ENCODE measurements at regions not wholly inside any gene's neighbourhood (a gene's known extent, or its start where the extent isn't known, plus 50 kb on each side); places are given as distances from the start of the nearest gene placed in this dataset.

DNA sequence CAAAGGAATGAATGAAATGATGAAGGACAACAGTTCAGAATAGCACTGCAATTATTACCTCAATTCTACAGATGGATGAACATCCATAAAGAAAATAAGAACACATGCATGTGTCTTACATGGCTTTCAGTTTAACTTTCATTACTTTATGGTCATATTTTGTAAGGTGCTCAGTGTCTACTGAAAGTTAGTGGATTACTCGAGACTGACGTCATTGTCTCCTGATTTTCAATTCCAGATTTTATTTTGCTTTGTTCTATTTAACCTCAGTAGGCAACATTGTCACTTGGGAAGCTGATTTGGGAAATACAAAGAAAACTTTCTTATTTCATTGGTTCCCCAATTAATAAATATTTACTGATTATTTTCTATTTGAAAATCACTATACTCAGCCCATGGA is 363.7 kb downstream of the CHSY3 start:
- no peak overlapping the region for H3K4me3 ChIP-seq (ENCODE audit: low read depth in 1 of 2, low read length in 2 of 2)
- H3K27me3 ChIP-seq (ENCODE audit: control insufficient read depth in 1 of 2, insufficient read depth in 2 of 2, low read length in 2 of 2), result no peaks in the 10 kb centered on the region
- H3K27ac ChIP-seq (ENCODE audit: low read depth in 2 of 2, low read length in 1 of 2), result no peak overlapping the region
- H3K36me3 ChIP-seq (ENCODE audit: control insufficient read depth in 2 of 2, insufficient read depth in 2 of 2, low read length in 1 of 2), result no peaks in the 10 kb centered on the region
- no peaks in the 10 kb centered on the region for H3K4me1 ChIP-seq (ENCODE audit: control insufficient read depth in 2 of 2, insufficient read depth in 2 of 2, low read length in 1 of 2)
- no peaks in the 10 kb centered on the region for H3K9me3 ChIP-seq (ENCODE audit: control insufficient read depth in 2 of 2, insufficient read depth in 1 of 2, low read depth in 1 of 2, low read length in 1 of 2)
- 91 to 94% methylated on average over 2 of the region's 2 CpGs for WGBS, 2 donors

DNA sequence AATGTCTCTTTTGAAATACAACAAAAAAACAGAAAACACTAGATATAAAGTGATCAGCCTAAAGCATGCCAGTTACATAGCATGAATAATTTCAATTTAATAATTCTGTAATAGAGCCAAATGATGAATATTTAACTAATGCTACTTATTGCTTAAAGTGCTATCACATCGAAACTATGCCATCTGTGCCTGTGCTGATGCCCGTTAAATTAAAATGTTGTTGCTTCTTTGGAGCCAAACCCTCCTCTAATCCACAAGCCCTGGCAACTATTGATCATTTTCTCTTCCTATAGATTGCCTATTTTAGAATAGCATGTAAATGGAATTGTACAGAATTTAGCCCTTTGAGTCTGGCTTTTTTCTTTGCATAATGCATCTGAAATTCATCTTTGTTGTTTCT is 356.2 kb downstream of the CHSY3 start:
- Histone ChIP-seq H3K36me3 (ENCODE audit: control insufficient read depth in 2 of 2, insufficient read depth in 2 of 2, low read length in 1 of 2) (no peaks in the 10 kb centered on the region), H3K4me1 (ENCODE audit: control insufficient read depth in 2 of 2, insufficient read depth in 2 of 2, low read length in 1 of 2) (no peaks in the 10 kb centered on the region), H3K9me3 (ENCODE audit: control insufficient read depth in 2 of 2, insufficient read depth in 1 of 2, low read depth in 1 of 2, low read length in 1 of 2) (peaks cover 0 to 2% of the 10 kb centered on the region in 2 donors), H3K27me3 (ENCODE audit: control insufficient read depth in 1 of 2, insufficient read depth in 2 of 2, low read length in 2 of 2) (no peaks in the 10 kb centered on the region), H3K27ac (ENCODE audit: low read depth in 2 of 2, low read length in 1 of 2) (no peak overlapping the region), H3K4me3 (ENCODE audit: low read depth in 1 of 2, low read length in 2 of 2) (no peak overlapping the region)
- WGBS, 2 donors, result 82 to 90% methylated on average over 2 of the region's 2 CpGs

GRCh38 chr5:130251931-130252330 is 347.7 kb downstream of the CHSY3 start:
- H3K9me3 ChIP-seq (ENCODE audit: control insufficient read depth in 2 of 2, insufficient read depth in 1 of 2, low read depth in 1 of 2, low read length in 1 of 2), result peaks cover 0 to 2% of the 10 kb centered on the region in 2 donors
- no peak overlapping the region for H3K4me3 ChIP-seq (ENCODE audit: low read depth in 1 of 2, low read length in 2 of 2)
- no peak overlapping the region for H3K27ac ChIP-seq (ENCODE audit: low read depth in 2 of 2, low read length in 1 of 2)
- no peaks in the 10 kb centered on the region for H3K4me1 ChIP-seq (ENCODE audit: control insufficient read depth in 2 of 2, insufficient read depth in 2 of 2, low read length in 1 of 2)
- no peaks in the 10 kb centered on the region for H3K36me3 ChIP-seq (ENCODE audit: control insufficient read depth in 2 of 2, insufficient read depth in 2 of 2, low read length in 1 of 2)
- 52 to 54% methylated on average over 1 of the region's 1 CpG for WGBS, 2 donors
- no peaks in the 10 kb centered on the region for H3K27me3 ChIP-seq (ENCODE audit: control insufficient read depth in 1 of 2, insufficient read depth in 2 of 2, low read length in 2 of 2)

DNA sequence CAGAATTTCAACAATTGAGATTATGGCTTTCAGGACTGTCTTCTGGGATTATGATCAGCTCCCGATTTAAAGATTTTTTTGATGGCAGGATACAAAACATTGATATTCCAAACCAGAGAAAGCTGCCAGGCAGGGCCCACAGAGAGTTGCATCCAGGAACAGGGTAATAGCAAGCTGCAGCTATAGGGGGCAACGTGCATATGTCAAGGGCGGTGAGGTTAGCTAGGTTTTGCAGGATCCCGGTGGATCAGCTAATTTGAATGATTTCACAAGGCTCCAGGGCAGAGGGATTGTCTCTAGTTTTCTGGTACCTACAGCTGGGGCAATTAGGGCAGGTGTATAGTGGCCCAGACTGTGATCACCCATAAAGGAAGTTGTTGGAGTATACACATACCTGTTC is 339.4 kb downstream of the CHSY3 start:
- no peaks in the 10 kb centered on the region for H3K4me1 ChIP-seq (ENCODE audit: control insufficient read depth in 2 of 2, insufficient read depth in 2 of 2, low read length in 1 of 2)
- 82 to 87% methylated on average over 4 of the region's 4 CpGs for WGBS, 2 donors
- H3K36me3 ChIP-seq (ENCODE audit: control insufficient read depth in 2 of 2, insufficient read depth in 2 of 2, low read length in 1 of 2), result no peaks in the 10 kb centered on the region
- no peaks in the 10 kb centered on the region for H3K27me3 ChIP-seq (ENCODE audit: control insufficient read depth in 1 of 2, insufficient read depth in 2 of 2, low read length in 2 of 2)
- H3K9me3 ChIP-seq (ENCODE audit: control insufficient read depth in 2 of 2, insufficient read depth in 1 of 2, low read depth in 1 of 2, low read length in 1 of 2), result no peaks in the 10 kb centered on the region
- no peak overlapping the region for H3K4me3 ChIP-seq (ENCODE audit: low read depth in 1 of 2, low read length in 2 of 2)
- H3K27ac ChIP-seq (ENCODE audit: low read depth in 2 of 2, low read length in 1 of 2), result no peak overlapping the region

GRCh38 chr5:130237721-130238120 is 333.5 kb downstream of the CHSY3 start:
- Histone ChIP-seq H3K27me3 (ENCODE audit: control insufficient read depth in 1 of 2, insufficient read depth in 2 of 2, low read length in 2 of 2) (no peaks in the 10 kb centered on the region), H3K9me3 (ENCODE audit: control insufficient read depth in 2 of 2, insufficient read depth in 1 of 2, low read depth in 1 of 2, low read length in 1 of 2) (no peaks in the 10 kb centered on the region), H3K36me3 (ENCODE audit: control insufficient read depth in 2 of 2, insufficient read depth in 2 of 2, low read length in 1 of 2) (no peaks in the 10 kb centered on the region), H3K4me1 (ENCODE audit: control insufficient read depth in 2 of 2, insufficient read depth in 2 of 2, low read length in 1 of 2) (no peaks in the 10 kb centered on the region), H3K27ac (ENCODE audit: low read depth in 2 of 2, low read length in 1 of 2) (no peak overlapping the region), H3K4me3 (ENCODE audit: low read depth in 1 of 2, low read length in 2 of 2) (no peak overlapping the region)
- 49 to 61% methylated on average over 3 of the region's 3 CpGs for WGBS, 2 donors
